GM18867 (cell line): ENCODE measurements at regions not wholly inside any gene's neighbourhood (a gene's known extent, or its start where the extent isn't known, plus 50 kb on each side); places are given as distances from the start of the nearest gene placed in this dataset.

Experiments used
- ATAC-seq: cut with Tn5 transposase; IDR thresholded peaks from one replicate; pipeline ENCODE4 v1.9.1; 2021; ENCODE audit warnings: mild to moderate bottlenecking, moderate library complexity; ENCODE audit not compliant: unreplicated experiment

- ATAC-seq: peak; percentile 51
Observed at GRCh38 chr1:4344065-4344732, 310.2 kb upstream of the AJAP1 start.

- no peak for ATAC-seq
Observed at GRCh38 chr1:4345094-4345493, 309.3 kb upstream of the AJAP1 start.

DNA sequence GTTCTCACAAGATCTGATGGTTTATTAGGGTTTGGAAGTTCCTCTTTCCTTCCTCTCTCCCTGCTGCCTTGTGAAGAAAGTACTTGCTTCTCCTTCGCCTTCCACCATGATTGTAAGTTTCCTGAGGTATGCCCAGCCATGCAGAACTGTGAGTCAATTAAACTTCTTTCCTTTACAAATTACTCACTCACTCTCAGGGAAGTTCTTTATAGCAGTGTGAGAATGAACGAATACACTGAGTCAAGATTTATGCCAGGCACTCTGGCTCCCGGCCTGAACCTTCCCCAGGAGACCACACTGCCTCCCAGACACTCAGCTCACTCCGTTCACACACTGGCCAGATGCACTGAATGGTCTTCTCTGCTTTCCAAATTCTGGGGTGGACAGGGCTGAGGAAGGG lies 308.3 kb upstream of the AJAP1 start:
- ATAC-seq: no peak

GRCh38 chr1:4351453-4351852 lies 303.0 kb upstream of the AJAP1 start:
- no peak for ATAC-seq

GRCh38 chr1:4353090-4353856 lies 301.1 kb upstream of the AJAP1 start:
- no peak for ATAC-seq

GRCh38 chr1:4355839-4356238 lies 298.6 kb upstream of the AJAP1 start:
- ATAC-seq: no peak

GRCh38 chr1:4362314-4363044 lies 291.9 kb upstream of the AJAP1 start:
- ATAC-seq: no peak

DNA sequence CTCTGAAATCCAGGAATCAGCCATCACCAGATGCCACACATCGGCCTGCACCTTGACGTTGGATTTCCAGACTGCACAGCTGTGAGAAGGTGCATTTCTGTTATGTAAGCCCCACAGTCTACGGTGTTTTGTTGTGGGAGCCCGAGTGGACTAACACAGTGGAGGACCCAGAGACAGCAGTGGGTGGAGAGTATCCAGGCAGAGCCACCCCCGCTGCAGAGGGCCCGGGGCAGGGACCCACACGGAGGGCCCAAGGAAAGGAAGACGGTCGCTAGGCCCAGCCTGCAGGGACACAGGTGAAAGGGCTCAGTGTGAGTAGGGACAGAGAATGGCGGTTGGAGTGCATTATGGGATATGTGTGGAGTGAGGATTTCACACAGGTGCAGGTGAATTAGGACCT lies 288.3 kb upstream of the AJAP1 start:
- no peak for ATAC-seq

DNA sequence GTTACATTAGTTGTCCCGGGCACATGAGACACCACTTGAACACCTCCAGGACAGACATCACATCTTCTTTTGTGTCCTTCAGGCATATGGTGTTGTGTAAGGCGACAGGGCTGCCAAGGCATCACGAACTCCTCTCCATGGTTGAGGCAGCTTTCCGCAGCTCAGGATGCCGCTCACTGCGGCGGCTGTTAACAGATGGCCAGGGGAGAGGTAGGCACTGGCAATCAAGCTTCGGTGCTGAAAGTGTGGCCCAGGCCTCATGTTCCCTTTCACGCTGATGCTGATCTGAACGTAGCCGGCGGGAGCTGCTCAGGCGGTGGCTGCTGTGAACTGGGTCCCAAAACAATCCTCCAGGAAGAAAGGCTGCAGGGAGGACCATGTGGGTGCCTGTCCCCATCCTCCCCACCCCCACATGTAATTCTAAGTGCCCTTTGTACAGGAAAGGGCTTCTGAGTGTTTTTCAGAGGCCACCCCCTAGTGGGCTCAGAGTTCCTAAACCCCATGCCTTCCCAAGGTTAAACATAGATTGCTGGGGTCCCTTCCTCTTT lies 287.1 kb upstream of the AJAP1 start:
- ATAC-seq: no peak

DNA sequence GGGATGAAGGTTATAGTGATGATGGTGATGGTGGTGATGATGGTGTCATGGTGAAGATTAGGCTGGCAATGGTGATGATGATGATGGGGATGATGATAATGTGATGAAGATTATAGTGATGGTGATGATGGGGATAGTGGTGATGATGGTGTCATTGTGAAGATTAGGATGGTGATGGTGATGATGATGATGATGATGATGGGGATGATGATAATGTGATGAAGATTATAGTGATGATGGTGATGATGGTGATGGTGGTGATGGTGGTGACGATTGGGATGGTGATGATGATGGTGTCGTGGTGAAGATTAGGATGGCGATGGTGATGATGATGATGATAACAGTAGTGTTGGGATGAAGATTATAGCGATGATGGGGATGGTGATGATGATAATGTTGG lies 285.1 kb upstream of the AJAP1 start:
- no peak for ATAC-seq

DNA sequence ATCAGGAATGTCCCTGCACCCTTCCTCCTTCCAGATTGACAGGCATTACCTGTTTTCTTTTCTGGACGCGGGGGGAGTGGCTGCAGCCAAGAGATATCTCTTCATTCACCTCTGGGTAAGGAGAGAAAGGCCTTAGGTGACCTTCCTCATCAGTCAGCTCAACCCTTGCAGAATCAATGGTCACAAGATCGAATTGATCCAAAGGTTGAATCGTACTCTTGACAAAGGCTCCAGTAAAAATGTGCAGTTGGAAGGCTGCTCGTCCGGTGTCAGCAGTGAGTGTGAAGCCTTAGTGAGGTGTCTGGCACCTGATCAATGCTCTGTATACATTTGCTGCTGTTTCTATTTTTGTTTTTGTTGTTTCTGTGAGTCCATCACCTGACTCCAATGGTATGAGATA lies 282.6 kb upstream of the AJAP1 start:
- ATAC-seq: no peak

- no peak for ATAC-seq
Observed at GRCh38 chr1:4375812-4376211, 278.6 kb upstream of the AJAP1 start.

DNA sequence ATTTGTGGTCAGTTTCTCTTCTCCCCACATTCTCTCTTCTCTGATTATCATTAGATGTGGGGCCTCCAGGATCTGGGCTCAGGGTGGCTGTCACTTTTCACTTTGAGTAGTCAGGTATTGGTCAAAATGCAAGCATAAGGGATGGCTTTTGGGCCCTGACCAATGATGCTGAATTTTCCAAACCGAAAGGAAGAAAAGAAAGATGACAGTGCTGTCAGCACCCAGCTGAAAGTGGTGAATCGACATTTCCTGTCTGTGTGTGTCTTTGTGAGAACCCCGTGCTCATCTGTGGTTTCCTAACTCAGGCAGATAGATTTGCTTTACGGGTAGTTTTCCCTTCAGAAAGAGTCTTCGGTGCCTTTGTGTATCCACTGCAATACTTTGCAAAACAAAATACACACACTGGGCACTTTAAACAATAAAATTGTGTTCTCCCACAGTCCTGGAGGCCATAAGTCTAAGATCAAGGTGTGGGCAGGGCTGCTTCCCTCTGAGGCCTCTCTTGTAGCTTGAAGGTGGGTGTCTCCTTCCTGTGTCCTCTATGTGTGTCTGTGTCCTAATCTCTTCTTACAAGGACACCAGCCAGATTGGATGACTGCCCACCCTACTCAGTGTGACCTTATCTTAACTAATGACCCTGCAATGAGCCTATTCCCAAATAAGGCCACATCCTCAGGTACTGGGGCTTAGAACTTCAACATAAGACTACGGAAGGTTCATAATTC lies 274.8 kb upstream of the AJAP1 start:
- ATAC-seq: peak; percentile 63

DNA sequence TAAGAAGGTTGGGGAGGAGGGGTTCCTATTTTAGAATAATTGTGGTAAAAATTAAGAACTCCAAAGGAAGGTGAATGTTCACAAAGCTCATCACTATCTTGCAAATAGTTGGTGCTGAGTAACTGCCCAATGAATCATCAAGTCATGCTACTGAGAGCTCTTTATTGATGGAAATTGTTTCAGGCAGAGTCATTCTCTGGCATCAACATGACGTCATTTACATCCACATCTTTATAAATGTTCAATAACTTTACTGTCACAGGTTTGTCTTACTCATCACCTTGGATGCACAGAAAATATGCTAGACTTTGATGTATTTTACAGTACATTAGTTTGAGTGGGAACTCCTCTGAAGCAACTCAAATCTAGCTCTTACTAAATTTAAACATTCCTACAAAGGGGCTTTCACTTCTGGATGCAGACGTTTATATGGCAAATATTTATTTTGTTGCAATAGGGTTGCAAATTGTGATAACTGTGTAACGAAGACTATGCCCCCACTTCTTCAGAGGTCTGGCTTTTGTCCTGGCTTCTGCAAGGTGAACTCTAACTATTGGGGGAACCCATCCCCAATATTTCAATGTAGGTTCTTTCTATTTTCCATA lies 273.7 kb upstream of the AJAP1 start:
- ATAC-seq: no peak

- no peak for ATAC-seq
Observed at GRCh38 chr1:4393191-4393590, 261.2 kb upstream of the AJAP1 start.

DNA sequence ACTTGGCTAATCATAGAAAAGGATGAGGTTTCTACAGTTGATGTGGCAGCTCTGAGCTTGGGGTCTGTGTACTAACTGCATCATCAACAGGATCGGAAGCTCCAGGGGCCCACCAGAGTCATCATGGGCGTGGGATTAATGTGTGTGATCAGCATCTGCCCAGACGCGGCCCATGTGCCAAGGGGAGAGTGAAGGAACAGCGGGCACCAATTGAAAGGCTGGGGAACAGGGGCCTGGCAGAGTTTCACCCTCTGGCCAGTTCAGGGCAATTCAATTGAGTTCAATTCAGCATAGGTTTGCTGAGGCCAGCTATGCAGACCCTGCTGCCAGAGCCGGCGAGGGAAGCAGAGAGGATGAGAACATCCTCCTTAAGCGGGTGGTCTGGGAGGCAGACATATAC lies 260.0 kb upstream of the AJAP1 start:
- no peak for ATAC-seq

DNA sequence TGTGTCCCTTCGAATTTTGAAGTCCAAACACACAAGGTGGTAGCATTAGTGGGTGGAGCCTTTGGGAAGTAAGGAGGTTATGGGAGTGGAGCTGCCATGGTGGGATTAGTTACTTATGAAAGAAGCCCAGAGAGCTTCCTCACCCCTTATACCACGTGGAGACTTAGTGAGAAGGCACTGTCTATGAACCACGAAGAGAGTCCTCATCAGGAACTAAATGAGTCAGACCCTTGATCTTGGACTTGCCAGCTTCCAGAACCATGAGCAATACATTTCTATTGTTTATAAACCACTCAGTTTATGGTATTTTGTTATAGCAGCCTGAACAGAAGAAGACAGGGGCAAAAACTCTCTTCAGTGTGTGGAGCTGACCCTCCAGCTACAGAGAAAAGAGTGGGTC lies 259.3 kb upstream of the AJAP1 start:
- ATAC-seq: no peak

DNA sequence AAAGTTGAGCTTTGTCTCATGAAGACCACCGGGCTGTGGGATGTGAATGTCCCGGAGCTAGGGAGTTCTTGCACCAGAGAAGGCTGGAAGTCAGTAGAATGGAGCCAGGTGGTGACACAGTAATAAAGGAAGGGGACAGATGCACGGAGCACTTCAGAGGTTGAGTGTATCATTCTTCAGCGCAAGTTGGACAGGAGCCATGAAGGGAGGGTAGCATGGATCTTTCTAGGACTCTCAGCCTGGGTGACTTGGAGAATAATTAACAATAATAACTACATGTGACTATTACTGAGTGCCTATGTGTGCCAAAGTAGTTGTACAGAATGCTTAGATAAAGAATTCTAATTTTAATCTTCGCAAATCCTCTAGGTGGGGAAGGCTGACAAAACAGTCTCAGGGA lies 258.7 kb upstream of the AJAP1 start:
- no peak for ATAC-seq

GRCh38 chr1:4396551-4396950 lies 257.9 kb upstream of the AJAP1 start:
- no peak for ATAC-seq

DNA sequence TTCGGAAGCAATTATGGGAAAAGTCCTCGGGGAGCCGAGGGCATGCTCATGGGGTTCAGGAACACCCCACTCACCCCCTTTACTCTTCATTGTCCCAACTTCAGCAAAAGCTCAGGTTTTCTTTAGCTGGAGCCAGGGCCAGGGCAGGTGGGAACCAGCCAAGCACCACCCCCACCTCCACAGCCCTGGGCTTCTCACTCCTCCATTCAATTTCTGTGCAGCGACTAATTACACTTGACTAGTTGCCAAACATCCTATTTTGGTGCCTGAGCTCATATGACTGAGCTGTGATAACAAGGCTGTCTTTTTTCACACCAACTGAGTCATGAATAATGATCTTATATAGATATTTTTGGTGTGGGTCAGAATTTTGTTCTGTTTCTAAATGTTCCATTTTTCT lies 257.2 kb upstream of the AJAP1 start:
- ATAC-seq: no peak

DNA sequence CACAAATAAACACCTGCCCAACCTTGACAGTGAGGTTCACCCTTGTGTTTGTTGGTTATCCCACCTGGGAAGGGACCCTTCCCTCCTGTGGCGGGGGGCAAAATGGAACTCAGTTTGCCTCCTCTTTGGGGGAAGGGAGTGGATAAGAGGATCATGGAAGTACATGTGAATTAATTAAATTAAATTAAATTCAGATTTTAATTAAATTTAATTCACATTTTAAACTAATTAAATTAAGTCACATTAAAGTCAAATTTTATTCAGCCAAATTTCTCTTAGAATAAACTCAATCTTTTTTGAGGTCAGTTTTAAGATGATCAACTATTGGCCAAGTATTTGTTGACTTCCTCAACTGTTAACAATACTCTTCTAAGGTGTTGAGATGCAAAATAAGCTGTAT lies 252.4 kb upstream of the AJAP1 start:
- ATAC-seq: no peak
